H9 (cell line): ENCODE measurements at regions not wholly inside any gene's neighbourhood (a gene's known extent, or its start where the extent isn't known, plus 50 kb on each side); places are given as distances from the start of the nearest gene placed in this dataset.

ENCODE experiments used
- DNase-seq: peaks from one replicate; pipeline ENCODE4 v3.0.0-alpha.2; 2017
- H2AFZ ChIP-seq: one replicate; pipeline ENCODE4 v1.6.1; 2013; ENCODE audit warnings: mild to moderate bottlenecking, low read length, control low read depth, moderate library complexity
- H2AK5ac ChIP-seq: 2 replicates; pipeline ENCODE4 v1.6.1; 2013; ENCODE audit warnings: low read length, control low read depth, mixed read lengths; ENCODE audit not compliant: insufficient read length
- H2BK120ac ChIP-seq: one replicate; pipeline ENCODE4 v1.6.1; 2013; ENCODE audit warnings: low read depth, mild to moderate bottlenecking, low read length, control low read depth, inconsistent platforms; ENCODE audit not compliant: poor library complexity, severe bottlenecking
- H2BK12ac ChIP-seq: 2 replicates; pipeline ENCODE4 v1.6.1; 2013; ENCODE audit warnings: low read length, control low read depth, mixed read lengths, low read depth; ENCODE audit not compliant: insufficient read length
- H2BK15ac ChIP-seq: 2 replicates; pipeline ENCODE4 v1.6.1; 2013; ENCODE audit warnings: low read depth, low read length, control low read depth
- H2BK20ac ChIP-seq: one replicate; pipeline ENCODE4 v1.6.1; 2013; ENCODE audit warnings: low read depth, mild to moderate bottlenecking, low read length, control low read depth, inconsistent platforms; ENCODE audit not compliant: poor library complexity, severe bottlenecking
- H2BK5ac ChIP-seq: 2 replicates; pipeline ENCODE4 v1.6.1; 2013; ENCODE audit warnings: low read length, control low read depth, mixed read lengths; ENCODE audit not compliant: insufficient read length
- H3K14ac ChIP-seq: 2 replicates; pipeline ENCODE4 v1.6.1; 2013; ENCODE audit warnings: low read length, control low read depth; ENCODE audit not compliant: insufficient read depth
- H3K18ac ChIP-seq: 2 replicates; pipeline ENCODE4 v1.6.1; 2013; ENCODE audit warnings: low read depth, mild to moderate bottlenecking, mixed read lengths, low read length, control low read depth; ENCODE audit not compliant: insufficient read length
- H3K23ac ChIP-seq: 2 replicates; pipeline ENCODE4 v1.6.1; 2013; ENCODE audit warnings: low read length, control low read depth, mixed read lengths, low read depth; ENCODE audit not compliant: insufficient read length
- H3K23me2 ChIP-seq: 2 replicates; pipeline ENCODE4 v1.6.1; 2013; ENCODE audit warnings: low read depth, mild to moderate bottlenecking, mixed read lengths, low read length, control low read depth; ENCODE audit not compliant: insufficient read length, poor library complexity, severe bottlenecking
- H3K27ac ChIP-seq: 2 replicates; pipeline ENCODE4 v1.5.1; 2013; ENCODE audit warnings: low read length, control low read depth, mixed read lengths, low read depth; ENCODE audit not compliant: insufficient read length
- H3K27me3 ChIP-seq: 2 replicates; pipeline ENCODE4 v1.6.1; 2013; ENCODE audit warnings: low read length, control low read depth, inconsistent platforms; ENCODE audit not compliant: insufficient read depth
- H3K4ac ChIP-seq: 2 replicates; pipeline ENCODE4 v1.6.1; 2013; ENCODE audit warnings: low read depth, mild to moderate bottlenecking, control low read depth, inconsistent platforms, low read length, moderate library complexity
- H3K4me1 ChIP-seq: 2 replicates; pipeline ENCODE4 v1.6.1; 2013; ENCODE audit warnings: low read length, control low read depth, inconsistent platforms; ENCODE audit not compliant: insufficient read depth
- H3K4me2 ChIP-seq: 2 replicates; pipeline ENCODE4 v1.6.1; 2013; ENCODE audit warnings: low read length, control low read depth, mixed read lengths; ENCODE audit not compliant: insufficient read length, insufficient read depth
- H3K56ac ChIP-seq: 2 replicates; pipeline ENCODE4 v1.6.1; 2013; ENCODE audit warnings: low read depth, mild to moderate bottlenecking, mixed read lengths, low read length, control low read depth; ENCODE audit not compliant: insufficient read length
- H3K79me1 ChIP-seq: 2 replicates; pipeline ENCODE4 v1.6.1; 2013; ENCODE audit warnings: low read depth, mild to moderate bottlenecking, moderate library complexity, low read length, control low read depth, inconsistent platforms; ENCODE audit not compliant: insufficient read depth, poor library complexity, severe bottlenecking
- H3K79me2 ChIP-seq: 2 replicates; pipeline ENCODE4 v1.6.1; 2013; ENCODE audit warnings: low read length, control low read depth, inconsistent platforms; ENCODE audit not compliant: insufficient read depth
- H3K9ac ChIP-seq: 2 replicates; pipeline ENCODE4 v1.6.1; 2013; ENCODE audit warnings: low read length, control low read depth, mixed read lengths; ENCODE audit not compliant: insufficient read length; ENCODE audit errors: extremely low read depth
- H3K9me3 ChIP-seq: one replicate; pipeline ENCODE4 v1.6.1; 2013; ENCODE audit warnings: low read depth, low read length, inconsistent platforms; ENCODE audit not compliant: control insufficient read depth
- H3T11ph ChIP-seq: one replicate; pipeline ENCODE4 v1.6.1; 2013; ENCODE audit warnings: mild to moderate bottlenecking, low read length, control low read depth, inconsistent platforms
- H4K20me1 ChIP-seq: one replicate; pipeline ENCODE4 v1.6.1; 2013; ENCODE audit not compliant: control insufficient read depth, insufficient read length, insufficient read depth
- H4K5ac ChIP-seq: 2 replicates; pipeline ENCODE4 v1.6.1; 2013; ENCODE audit warnings: low read depth, mild to moderate bottlenecking, mixed read lengths, low read length, control low read depth; ENCODE audit not compliant: insufficient read length
- H4K8ac ChIP-seq: replicated peaks from 2 replicates; pipeline ENCODE4 v1.6.1; 2013; ENCODE audit warnings: low read length, control low read depth, mixed read lengths, low read depth; ENCODE audit not compliant: insufficient read length
- H4K91ac ChIP-seq: 2 replicates; pipeline ENCODE4 v1.6.1; 2013; ENCODE audit warnings: low read depth, mild to moderate bottlenecking, moderate library complexity, mixed read lengths, low read length, control low read depth; ENCODE audit not compliant: insufficient read length
- H3K27ac Mint-ChIP-seq, 3 experiments: 2 replicates in 2 of 3; 3 replicates in 1 of 3; pipeline ENCODE4 v1.8.0; 2020 to 2021; ENCODE audit warnings: mixed read lengths in 3 of 3, mild to moderate bottlenecking in 1 of 3, moderate library complexity in 1 of 3
- H3K27me3 Mint-ChIP-seq: 2 replicates; pipeline ENCODE4 v1.8.0; 2021; ENCODE audit warnings: low read depth, mild to moderate bottlenecking, moderate library complexity, mixed read lengths
- H3K36me3 Mint-ChIP-seq, 3 experiments: 2 replicates in 2 of 3; 3 replicates in 1 of 3; pipeline ENCODE4 v1.8.0; 2020 to 2021; ENCODE audit warnings: low read depth in 3 of 3, mixed read lengths in 3 of 3; ENCODE audit not compliant: insufficient read depth in 1 of 3
- H3K4me1 Mint-ChIP-seq, 2 experiments: 2 replicates each; pipeline ENCODE4 v1.8.0; 2020; ENCODE audit warnings: mixed read lengths in 2 of 2
- H3K4me3 Mint-ChIP-seq, 2 experiments: 2 replicates in 1 of 2; 3 replicates in 1 of 2; pipeline ENCODE4 v1.8.0; 2020 to 2021; ENCODE audit warnings: mild to moderate bottlenecking in 2 of 2, mixed read lengths in 2 of 2, moderate library complexity in 1 of 2
- H3K9me3 Mint-ChIP-seq, 2 experiments: 2 replicates in 1 of 2; 3 replicates in 1 of 2; pipeline ENCODE4 v1.8.0; 2020; ENCODE audit warnings: mild to moderate bottlenecking in 2 of 2, mixed read lengths in 2 of 2, moderate library complexity in 1 of 2
- CTCF ChIP-seq: fragments of 200-600 bp; sonication (generic); conservative IDR thresholded peaks from 3 replicates; pipeline ENCODE4 v1.8.0; 2021; ENCODE audit warnings: antibody characterized with exemption, mild to moderate bottlenecking
- WGBS: extraction: QIAGEN DNeasy Blood & Tissue Kit; methylation state at CpG from one replicate; pipeline ENCODE4 v1.1.7; 2013; ENCODE audit warnings: missing lambda C conversion rate, low lambda C conversion rate, mixed read lengths; ENCODE audit not compliant: insufficient read length; ENCODE audit errors: extremely low coverage; 5-methylcytosine and 5-hydroxymethylcytosine counted together

DNA sequence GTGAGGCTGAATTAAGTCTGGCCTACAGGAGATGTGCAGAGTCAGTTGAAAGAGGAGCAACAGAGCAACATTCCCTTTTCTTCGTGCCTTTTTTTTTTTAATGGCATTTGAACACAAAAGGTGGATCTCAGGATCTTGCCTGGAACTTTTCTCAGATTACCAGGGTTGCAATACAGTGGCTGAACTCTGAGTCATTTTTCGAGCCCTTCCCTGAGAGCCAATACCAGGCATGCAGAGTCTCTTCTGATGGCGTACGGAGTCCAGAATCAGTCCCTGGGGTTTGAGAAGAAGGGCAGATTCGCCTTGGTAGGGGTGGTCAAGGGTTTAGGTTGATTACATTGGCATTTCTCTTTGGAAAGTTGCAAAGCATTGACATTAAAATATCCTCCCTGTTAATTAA, 271.5 kb downstream of the GAS1 start:
- WGBS: no CpG with 5 or more reads among the region's 5 CpGs

More for the DNA sequence above, 271.5 kb downstream of the GAS1 start:
- H2AK5ac ChIP-seq: no peak overlapping the region
- H3K27ac ChIP-seq: no peak overlapping the region
- H3K18ac ChIP-seq: no peak overlapping the region
- no peak overlapping the region for H2BK15ac ChIP-seq
- H3K4me2 ChIP-seq: no peak overlapping the region
- H3K9me3 Mint-ChIP-seq: peaks cover 3 to 8% of the 10 kb centered on the region in 2 experiments
- no peak overlapping the region for H4K5ac ChIP-seq
- H3K27me3 Mint-ChIP-seq: no peaks in the 10 kb centered on the region
- no peak for TF ChIP-seq CTCF
- no peaks in the 10 kb centered on the region for H3K23me2 ChIP-seq
- H2BK5ac ChIP-seq: no peak overlapping the region
- H3K4me3 Mint-ChIP-seq: no peak overlapping the region
- no peak overlapping the region for H3K27ac Mint-ChIP-seq
- DNase-seq: no peak
- no peak overlapping the region for H2AFZ ChIP-seq
- no peaks in the 10 kb centered on the region for H4K20me1 ChIP-seq
- H2BK20ac ChIP-seq: no peak overlapping the region
- no peak overlapping the region for H2BK12ac ChIP-seq
- no peak overlapping the region for H3T11ph ChIP-seq
- H3K4ac ChIP-seq: no peak overlapping the region
- no peak overlapping the region for H3K9ac ChIP-seq
- H3K36me3 Mint-ChIP-seq: peaks cover 0 to 3% (median 3%) of the 10 kb centered on the region in 3 experiments; a peak in 3 of 7 replicates
- H3K79me2 ChIP-seq: no peaks in the 10 kb centered on the region
- no peak overlapping the region for H3K14ac ChIP-seq
- H2BK120ac ChIP-seq: no peak overlapping the region
- no peak overlapping the region for H4K8ac ChIP-seq
- H3K4me1 ChIP-seq: no peaks in the 10 kb centered on the region
- no peaks in the 10 kb centered on the region for H3K9me3 ChIP-seq
- H3K56ac ChIP-seq: no peak overlapping the region
- no peaks in the 10 kb centered on the region for H3K79me1 ChIP-seq
- no peak overlapping the region for H3K23ac ChIP-seq
- H3K27me3 ChIP-seq: no peaks in the 10 kb centered on the region
- no peaks in the 10 kb centered on the region for H3K4me1 Mint-ChIP-seq
- H4K91ac ChIP-seq: no peak overlapping the region
